NCI-H748 (cell line): ENCODE measurements at regions not wholly inside any gene's neighbourhood (a gene's known extent, or its start where the extent isn't known, plus 50 kb on each side); places are given as distances from the start of the nearest gene placed in this dataset.

ENCODE experiments used
- DNase-seq: peaks from one replicate; lab custom pipeline; 2025; ENCODE audit not compliant: unreplicated experiment; lab: John Stamatoyannopoulos, UW

DNA sequence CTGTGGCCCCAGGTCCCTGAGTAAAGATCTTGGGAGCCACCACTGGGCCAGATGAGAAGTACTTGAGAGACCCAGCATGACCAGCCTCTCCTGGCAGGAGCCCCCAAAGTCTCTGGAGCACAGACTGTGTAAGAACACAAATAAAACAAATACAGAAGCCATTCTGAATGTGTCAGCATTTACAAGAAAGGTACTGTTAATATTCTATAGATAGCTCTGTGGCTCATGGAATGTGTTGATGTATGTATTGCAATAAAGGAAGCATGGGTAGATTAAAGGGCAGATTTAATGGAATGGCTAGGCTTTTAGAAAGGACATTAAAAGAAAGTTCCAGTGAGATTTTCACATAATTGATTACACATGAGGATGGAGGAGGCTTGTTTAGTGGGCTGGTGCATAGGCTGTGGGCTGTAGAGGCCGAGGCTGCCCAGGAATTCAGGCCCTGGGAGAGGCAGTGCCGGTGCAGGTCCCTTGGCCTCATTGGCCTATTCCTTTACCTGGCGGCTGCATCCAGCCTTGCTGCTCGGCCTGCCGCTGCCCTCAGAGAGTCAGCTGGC lies 127.7 kb upstream of the DLX2 start:
- no peak for DNase-seq

DNA sequence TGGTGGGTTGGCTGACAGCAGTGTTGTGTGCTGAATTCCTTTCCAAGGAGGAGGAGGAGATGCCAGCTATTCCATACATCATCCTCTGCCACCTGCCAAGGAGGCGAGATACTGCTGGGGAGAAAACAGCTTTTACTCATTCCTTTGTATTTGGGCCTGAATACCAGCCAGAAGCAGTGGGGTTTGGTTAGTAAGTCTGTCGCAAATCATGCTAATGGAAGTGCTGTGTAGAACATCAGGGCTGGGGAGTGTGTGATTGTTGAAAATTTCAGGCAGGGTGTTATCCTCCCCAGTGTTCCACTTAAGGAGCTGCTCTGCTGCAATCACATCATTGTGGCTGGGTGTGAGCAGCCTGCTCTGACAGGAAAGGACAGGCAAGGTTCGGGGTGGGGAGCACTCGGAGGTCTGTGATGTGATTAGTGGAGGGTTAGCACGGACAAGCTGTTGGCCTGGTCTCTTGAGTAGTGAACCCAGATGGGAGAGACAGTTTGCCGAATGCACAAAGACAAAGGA lies 128.2 kb upstream of the DLX2 start:
- no peak for DNase-seq

DNA sequence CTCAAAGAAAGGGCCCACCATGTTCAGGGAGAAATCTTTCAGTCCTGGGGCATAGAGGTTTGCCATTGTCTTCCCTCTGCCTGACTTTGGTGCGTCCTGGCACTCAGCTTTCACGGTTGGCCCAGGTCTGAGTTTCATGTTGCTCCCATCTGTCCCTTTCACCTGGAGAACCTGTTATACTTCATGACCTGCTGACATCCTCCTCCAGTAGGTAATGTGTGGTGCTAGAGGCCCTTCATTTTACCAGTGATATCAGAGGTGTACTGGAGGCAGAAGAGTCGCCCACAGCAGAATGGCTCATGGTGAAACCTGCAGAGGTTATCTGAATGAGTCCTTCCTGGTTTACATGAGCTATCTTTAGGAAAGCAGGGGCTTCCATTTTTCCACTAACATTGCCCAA lies 128.8 kb upstream of the DLX2 start:
- no peak for DNase-seq

DNA sequence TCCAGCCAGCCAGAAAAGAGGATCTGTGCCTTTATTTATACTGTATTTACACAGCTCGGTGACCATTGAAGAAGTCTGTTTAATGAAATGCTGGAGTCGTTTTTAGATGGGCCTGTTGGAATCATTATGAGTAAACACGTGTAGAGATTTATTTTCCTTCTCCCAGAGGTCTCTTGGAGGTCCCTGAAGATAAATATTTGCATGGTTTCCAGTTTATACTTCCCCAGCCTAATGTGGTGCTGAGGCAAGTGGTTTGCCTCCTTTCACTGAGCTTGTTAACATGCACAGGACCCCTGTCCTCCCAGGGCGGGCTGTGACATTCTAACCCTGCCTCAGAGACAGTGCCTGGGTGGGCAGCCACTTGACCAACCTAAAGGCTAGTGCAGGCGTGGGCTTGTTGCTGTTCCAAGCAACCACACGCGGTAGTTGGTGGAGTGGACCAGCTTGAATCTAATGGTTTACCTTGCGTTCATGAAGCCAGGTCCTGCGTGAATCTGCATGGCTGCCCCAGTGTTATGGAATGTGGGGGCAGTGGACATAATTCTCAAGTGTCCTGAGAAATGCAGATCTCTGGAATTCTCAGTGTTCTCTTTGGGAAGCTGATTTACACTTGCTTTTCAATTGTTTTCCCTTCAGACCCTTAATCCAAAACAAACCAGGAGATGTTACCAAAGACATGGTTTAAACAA lies 130.2 kb upstream of the DLX2 start:
- DNase-seq: peak; percentile 92

DNA sequence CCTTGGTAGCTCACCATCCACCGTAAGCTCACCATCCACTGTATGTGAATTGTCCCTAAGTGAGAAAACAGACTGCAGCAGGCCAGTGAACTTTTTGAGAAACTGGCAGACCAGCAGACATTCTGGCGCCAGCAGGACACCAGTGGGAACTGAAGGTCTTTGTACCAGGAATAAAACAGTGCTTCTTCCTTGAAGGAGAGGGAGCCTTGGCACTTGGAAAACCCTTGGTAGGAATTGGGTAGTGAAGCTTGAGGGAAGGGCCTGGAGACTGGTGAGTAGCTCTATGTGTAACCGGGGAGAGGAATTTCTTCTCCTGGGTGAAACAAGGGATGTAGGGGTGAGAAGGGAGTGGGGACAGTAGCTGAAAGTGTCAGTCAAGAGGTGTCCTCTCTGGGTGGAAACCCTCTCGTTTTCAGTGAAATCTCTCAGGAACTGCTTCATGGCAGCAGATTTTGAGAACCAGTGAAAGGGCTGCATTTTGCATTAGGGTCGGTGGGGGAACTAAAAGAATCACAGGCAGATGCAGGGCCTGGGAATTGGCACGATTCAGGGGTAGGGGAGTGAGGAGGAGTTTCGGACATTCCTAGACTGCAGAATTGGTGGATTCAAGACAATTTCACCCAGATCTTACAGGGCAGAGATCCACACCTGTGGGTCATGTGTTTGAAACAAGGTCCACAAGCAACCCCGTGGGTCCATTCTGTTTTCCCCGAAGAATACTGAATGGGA lies 131.5 kb upstream of the DLX2 start:
- peak; percentile 60 for DNase-seq

DNA sequence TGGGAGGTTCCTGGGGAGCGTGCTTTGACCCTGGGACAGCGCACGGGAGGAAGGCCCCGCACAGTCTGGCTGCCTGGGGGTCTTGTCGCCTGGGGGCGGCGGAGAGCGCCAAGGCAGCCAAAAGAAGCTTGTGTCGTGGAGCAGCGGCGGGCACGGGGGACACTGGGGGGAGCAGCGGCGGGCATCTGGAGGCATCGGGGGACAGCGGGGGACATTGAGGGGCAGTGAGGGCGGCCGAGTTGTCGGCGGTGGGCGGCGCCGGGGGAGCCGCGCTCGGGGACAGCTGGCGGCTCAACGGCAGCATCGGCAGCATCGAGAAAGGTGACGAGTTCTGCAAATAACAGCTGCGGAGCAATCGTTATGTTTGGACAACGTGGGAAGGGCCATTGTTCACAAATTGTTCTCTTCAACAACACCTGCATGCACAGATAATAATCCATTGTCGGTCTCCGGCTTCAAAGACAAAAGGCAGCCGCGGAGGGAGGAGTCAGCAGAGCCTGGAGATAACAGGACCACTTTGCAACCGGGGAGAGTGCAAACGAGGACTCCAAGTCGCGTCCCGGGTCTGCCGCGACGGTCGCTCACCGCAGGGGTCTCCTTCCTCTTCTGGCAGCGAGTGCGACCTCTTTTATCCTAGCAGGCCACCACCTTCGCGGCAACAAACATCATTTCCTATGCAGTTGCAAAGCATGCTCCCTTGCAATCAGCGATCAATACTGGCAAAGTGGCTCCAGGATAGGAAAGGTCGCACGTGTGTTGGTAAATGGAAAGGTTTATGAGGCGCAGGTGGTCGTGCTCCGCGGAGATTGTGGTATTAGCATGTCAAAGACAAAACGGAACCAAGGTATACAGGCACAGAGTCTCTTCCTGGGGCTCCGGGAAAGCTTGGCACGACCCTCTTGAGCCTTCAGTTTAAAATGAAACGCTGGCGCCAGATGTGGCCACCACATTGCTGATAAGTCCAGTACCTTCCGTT lies 132.3 kb upstream of the DLX2 start:
- peak; percentile 100 for DNase-seq

DNA sequence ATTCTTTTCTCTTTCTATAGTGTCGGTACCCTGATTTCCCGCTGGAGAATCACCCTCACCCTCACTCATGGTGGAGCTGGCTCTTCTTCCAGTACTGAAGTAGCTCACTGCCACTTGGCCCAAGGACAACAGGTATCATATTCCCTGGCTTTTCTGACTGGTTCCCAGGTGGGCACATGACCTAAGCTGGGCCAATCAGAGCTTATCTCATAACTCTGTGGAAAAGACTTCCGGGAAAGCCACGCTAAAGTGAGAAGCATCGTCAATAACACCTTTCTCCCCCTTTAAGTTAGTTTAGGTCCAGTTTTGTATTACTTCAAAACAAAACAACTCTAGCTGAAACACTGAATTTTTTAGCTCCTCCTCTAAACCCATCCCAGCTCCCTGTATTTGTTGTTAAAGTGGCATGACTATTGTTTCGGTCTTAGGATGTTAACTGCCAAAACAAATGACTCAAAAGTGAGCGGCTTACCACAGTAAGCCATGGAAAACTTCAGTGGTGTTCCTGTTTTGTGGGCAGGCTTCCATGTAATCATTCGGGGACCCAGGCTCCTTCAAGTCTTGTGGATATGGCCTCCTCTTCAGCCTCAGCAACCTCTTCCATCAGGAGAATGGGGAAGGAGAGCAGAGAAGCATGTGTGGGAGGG lies 137.4 kb upstream of the DLX2 start:
- DNase-seq: no peak

DNA sequence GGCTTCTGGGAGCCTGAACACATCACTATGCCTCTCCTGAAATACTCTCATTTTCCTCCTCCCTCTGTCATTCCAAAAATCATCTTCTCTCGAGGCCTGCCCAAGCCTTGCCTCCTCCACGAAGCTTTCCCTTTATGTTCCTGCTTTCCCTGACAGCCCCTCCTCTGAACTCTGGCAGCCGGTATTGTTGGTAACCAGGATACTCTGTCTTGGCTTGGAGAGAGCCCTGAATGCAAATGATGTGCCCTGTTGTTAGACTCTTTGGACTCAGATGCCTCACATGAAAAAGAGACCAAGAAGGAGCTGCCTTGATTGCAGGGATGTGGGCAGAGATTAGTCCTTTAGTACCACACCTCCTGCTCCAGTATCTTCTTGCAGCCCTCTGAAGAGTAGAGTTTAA lies 138.5 kb upstream of the DLX2 start:
- DNase-seq: no peak

DNA sequence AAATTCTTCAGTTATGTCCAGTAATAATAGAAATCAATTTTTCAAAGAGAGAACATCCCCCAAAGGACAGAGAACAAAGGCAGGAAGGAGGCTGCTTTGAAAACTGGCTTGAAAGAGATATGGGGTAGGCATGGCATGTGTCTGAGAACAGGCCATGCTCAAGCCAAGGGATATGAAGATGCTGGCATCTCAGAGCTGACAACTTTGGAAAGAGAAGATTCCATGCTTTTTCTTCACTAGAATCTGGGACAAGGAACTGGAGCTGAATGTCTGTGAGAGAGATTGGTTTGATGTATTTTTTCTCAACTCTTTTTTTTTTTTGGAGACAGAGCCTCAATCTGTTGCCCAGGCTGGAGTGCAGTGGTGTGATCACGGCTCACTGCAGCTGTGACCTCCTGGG lies 139.8 kb upstream of the DLX2 start:
- DNase-seq: no peak

DNA sequence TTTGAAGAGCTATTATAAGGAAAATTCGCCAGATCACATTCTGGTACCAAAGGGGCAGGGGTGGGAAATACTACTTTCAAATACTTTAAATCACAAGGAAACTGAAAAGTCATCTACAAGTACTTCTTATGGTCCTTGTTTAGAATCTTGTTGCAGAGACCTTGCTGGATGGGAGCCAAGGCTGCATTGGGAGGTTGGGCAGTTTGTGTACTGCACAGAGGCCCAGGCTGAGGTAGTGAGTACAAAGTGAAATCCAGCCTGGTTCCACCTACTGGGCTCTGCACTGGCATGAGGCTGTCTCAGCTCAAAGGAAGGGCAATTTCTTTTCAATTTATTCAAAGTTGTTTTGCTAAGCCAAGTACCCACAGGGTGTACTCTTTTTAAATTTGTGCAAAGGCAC lies 140.3 kb upstream of the DLX2 start:
- peak; percentile 27 for DNase-seq

DNA sequence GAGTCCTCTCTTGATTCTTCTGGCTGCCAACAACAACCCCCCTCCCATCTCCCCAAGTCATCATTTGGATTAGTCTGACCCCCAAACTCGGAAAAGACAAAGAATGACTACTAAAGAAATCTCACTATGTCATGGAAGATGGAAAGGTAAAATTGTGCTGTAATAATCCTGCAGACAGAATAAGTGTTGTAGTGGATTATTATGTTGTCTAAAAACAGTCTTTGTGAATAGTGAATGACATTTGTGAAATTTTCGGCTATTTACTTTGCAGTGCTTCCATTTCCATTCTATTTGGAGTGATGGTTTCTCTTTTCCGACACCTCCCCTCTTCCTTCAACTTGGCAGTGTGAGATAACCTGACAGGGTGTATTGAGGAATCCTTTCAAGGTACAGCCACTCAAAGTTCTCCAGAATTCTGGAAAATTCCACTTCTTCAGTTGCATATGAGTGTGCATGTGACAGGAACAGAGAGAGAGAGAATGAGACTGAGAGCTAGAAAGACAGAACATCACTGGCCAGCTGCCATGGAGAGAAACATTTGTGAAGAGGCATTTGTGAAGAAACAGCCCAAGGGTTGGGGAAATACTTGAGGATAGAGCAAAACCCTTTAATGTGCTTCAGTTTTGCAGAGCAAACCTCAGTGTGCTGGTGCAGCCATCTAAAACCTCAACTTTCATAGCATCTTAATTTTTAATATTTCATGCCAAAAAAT lies 141.9 kb upstream of the DLX2 start:
- no peak for DNase-seq

DNA sequence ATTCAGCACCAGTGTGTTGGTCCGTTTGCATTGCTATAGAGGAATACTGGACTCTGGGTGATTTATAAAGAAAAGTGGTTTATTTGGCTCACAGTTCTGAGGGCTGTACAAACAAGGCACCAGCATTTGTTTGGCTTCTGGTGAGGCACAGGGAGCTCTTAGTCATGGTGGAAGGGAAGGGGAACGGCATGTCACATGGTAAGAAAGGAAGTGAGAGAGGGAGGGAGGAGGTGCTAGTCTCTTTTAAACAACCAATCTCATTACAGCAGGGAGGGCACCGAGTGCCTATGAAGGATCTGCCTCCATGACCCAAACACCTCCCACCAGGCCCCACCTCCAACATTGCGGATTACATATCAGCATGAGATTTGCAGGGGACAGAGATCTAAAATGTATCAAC lies 143.9 kb upstream of the DLX2 start:
- DNase-seq: peak; percentile 39

DNA sequence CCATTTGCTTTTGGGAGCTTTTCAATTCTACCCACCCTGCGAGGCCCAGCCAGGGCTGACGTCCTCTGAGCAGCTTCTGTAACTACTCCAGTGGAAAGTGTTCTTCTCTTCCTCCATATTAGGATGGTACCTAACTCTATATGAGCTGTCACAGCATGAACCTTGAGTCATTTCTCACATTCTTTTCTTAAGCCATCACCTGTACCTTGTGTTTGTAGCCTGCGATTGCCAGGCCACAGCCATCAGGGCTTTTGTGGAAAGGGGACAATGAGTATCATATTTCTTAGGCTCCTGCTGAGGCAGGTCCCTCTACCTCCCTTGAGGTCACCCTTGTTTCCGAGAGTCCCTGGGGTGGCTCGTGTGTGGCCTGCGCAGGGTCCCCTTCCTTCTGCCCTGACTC lies 144.5 kb upstream of the DLX2 start:
- peak; percentile 28 for DNase-seq

DNA sequence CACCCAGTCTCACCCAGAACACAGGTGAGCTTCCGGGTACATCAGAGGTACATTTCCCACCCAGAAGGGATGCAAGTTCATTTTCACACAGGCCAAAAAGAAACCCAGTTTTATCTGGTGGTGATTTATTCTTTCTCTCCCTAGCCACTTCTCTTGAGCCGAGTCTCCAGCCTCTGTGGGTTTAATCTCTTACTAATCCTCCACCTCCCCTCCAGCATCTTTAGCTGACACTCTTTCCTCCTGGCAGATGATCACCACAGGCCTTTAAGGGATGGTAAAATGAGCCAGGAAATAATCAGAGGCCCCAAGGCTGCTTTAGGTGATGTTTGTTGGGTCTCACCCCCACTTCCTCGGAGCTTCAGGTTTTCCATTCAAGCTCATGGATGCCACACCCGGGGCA lies 145.7 kb upstream of the DLX2 start:
- peak; percentile 31 for DNase-seq

DNA sequence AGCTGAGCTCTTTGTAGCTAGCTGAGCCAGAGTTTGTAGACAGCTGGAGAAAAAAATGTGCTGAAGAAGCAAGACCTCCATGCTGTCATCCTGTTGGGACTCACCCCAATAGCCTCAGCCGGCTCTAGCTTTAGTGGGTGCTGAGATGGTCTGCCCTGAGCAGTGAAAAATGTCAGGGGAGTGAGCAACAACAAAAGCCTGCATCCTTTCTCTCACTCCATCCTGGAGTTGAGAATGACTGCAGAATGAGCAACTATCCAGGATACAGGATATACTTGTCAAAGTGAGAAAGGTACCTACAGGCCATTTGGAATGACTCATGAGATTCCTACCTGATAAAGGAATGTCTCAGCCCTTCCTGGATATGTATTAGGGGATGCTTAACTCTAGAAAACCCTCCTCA lies 146.1 kb upstream of the DLX2 start:
- DNase-seq: no peak

DNA sequence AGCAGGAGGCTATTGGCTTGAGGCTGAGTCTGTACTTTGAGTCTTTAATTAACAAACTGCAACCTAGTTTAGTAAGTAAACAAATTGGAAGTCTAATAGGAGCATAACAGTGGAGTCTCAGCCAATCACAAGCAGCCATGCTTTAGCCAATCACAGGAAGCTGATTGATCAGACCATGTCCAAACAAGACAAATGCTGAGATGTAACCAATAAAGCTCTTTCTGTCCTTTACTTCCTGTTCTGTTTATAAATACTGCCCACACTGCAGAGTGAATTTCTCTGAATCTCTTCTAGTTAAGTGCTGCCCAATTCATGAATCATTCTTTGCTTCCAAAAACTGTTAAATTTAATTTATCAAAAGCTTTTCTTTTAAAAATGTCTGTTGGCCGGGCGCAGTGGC lies 146.6 kb upstream of the DLX2 start:
- no peak for DNase-seq

DNA sequence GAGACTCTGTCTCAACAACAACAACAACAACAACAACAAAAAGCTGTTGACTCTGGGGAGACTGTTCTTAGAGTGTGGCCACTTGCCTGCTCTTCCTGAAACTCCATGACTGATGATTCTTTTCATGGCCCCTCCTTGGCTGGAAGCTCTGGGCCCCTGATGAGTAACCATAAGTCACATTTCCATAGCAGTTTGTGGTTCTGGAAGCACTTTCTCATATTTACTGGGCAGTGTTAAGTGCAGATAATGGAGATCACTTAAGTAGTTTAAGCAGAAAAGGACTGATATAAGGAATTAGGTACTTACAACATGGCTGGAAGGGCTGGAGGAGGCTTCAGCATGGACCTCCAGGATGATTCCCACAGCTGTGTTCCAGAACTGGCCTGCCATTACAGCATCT lies 147.3 kb upstream of the DLX2 start:
- no peak for DNase-seq

DNA sequence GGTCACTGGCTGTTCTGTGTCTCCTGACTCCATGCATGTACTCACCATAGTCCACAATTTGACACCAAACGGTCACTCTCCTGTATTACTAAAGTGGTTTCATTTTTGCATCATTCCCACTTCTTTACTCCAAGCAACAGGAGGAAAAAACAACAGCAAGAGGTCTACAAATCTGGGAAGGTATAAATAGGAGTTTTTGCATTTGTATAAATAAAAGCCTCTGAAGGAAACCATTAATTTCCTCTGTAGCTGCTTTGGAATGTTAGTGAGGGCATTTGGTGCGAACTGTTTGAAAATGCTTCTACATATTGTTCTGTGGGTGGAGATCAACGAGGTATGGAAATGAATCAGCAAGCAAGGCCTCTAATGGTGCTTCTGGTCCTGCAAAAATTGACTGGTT lies 148.5 kb upstream of the DLX2 start:
- DNase-seq: no peak

DNA sequence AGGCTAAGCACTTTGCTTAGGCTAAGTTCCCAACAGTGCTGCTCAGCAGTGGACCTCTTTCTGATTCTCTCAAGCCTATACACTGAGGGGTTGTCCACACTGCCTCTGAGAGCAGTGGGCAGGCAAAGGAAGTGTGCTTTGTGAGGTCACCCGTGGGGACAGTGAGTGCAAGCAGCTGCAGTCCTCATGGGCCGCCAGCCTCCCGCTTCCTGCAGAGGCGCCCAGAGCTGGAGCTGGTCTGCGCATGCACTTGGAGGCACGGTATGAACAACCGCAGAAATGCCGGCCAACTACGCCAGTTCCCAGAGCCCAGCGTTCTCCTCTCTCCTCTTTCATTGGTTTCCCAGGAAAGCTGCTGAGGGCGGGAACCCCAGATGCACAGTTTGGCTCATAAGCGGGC lies 149.5 kb upstream of the DLX2 start:
- DNase-seq: no peak
